ENCODE measurements at regions not wholly inside any gene's neighbourhood (a gene's known extent, or its start where the extent isn't known, plus 50 kb on each side); places are given as distances from the start of the nearest gene placed in this dataset.

GRCh38 chr11:56905936-56906335 lies 82.8 kb upstream of the OR5AK2 start:
- FAIRE-seq (peak; percentile 62), DNase-seq (ENCODE audit: low read depth, low spot score) (peak; percentile 46)
- H3K4me1 ChIP-seq (ENCODE audit: control insufficient read depth, extremely low read depth, insufficient read depth, low read length), result peaks cover 42% of the 10 kb centered on the region
- peak overlapping the region in 2 of 3 experiments; percentile 45 to 48 for H3K4me3 ChIP-seq (ENCODE audit: control insufficient read depth in 2 of 3, extremely low read depth in 1 of 3, insufficient read depth in 2 of 3, low read depth in 1 of 3, low read length in 3 of 3)
- H3K36me3 ChIP-seq (ENCODE audit: control insufficient read depth in 2 of 2, extremely low read depth in 1 of 2, insufficient read depth in 2 of 2, low read length in 2 of 2), result no peaks in the 10 kb centered on the region
- TF ChIP-seq EZH2 (IDR thresholded peaks at IDR 0.05; ENCODE audit: low read length) (no peak), CTCF (optimal IDR thresholded peaks at IDR 0.05 in 1 of 3, IDR thresholded peaks at IDR 0.05 in 1 of 3, conservative IDR thresholded peaks at IDR 0.05 in 1 of 3; ENCODE audit: extremely low read depth in 1 of 3, insufficient read depth in 2 of 3, low read length in 3 of 3) (no peak)
- no peaks in the 10 kb centered on the region for H3K27me3 ChIP-seq (ENCODE audit: control insufficient read depth, extremely low read depth, insufficient read depth, low read length)
- no peaks in the 10 kb centered on the region for H3K9me3 ChIP-seq (ENCODE audit: control insufficient read depth, low read depth, low read length)
- H3K9me1 ChIP-seq (ENCODE audit: control insufficient read depth, extremely low read depth, insufficient read depth, low read length), result no peaks in the 10 kb centered on the region
- H3K79me2 ChIP-seq (ENCODE audit: control insufficient read depth, insufficient read depth, low read length), result no peaks in the 10 kb centered on the region
- peak overlapping the region; percentile 85 for H3K4me2 ChIP-seq (ENCODE audit: control insufficient read depth, extremely low read depth, insufficient read depth, low read depth, low read length)
- peak overlapping the region; percentile 99 for H3K27ac ChIP-seq (ENCODE audit: control insufficient read depth, insufficient read depth, low read length)
- peak overlapping the region; percentile 73 for H3K9ac ChIP-seq (ENCODE audit: control insufficient read depth, extremely low read depth, insufficient read depth, low read length)
- H2AFZ ChIP-seq (ENCODE audit: control insufficient read depth, low read length), result no peak overlapping the region
- dilution Hi-C loops (cut with MboI; ENCODE audit: extremely low pct_ligation_motif_present, low sequenced_read_pairs), result no loop called here
- H4K20me1 ChIP-seq (ENCODE audit: control insufficient read depth, extremely low read depth, insufficient read depth, low read length), result no peaks in the 10 kb centered on the region

- H3K79me2 ChIP-seq (ENCODE audit: control insufficient read depth, insufficient read depth, low read length), result no peaks in the 10 kb centered on the region
- TF ChIP-seq EZH2 (IDR thresholded peaks at IDR 0.05; ENCODE audit: low read length) (no peak), CTCF (optimal IDR thresholded peaks at IDR 0.05 in 1 of 3, IDR thresholded peaks at IDR 0.05 in 1 of 3, conservative IDR thresholded peaks at IDR 0.05 in 1 of 3; ENCODE audit: extremely low read depth in 1 of 3, insufficient read depth in 2 of 3, low read length in 3 of 3) (no peak)
- H3K4me2 ChIP-seq (ENCODE audit: control insufficient read depth, extremely low read depth, insufficient read depth, low read depth, low read length), result peak overlapping the region; percentile 85
- no peak overlapping the region for H3K4me3 ChIP-seq (ENCODE audit: control insufficient read depth in 2 of 3, extremely low read depth in 1 of 3, insufficient read depth in 2 of 3, low read depth in 1 of 3, low read length in 3 of 3)
- no peaks in the 10 kb centered on the region for H3K9me3 ChIP-seq (ENCODE audit: control insufficient read depth, low read depth, low read length)
- H3K27me3 ChIP-seq (ENCODE audit: control insufficient read depth, extremely low read depth, insufficient read depth, low read length), result no peaks in the 10 kb centered on the region
- no peak overlapping the region for H3K9ac ChIP-seq (ENCODE audit: control insufficient read depth, extremely low read depth, insufficient read depth, low read length)
- no peaks in the 10 kb centered on the region for H4K20me1 ChIP-seq (ENCODE audit: control insufficient read depth, extremely low read depth, insufficient read depth, low read length)
- FAIRE-seq (no peak), DNase-seq (ENCODE audit: low read depth, low spot score) (no peak)
- dilution Hi-C loops (cut with MboI; ENCODE audit: extremely low pct_ligation_motif_present, low sequenced_read_pairs), result no loop called here
- peak overlapping the region; percentile 99 for H3K27ac ChIP-seq (ENCODE audit: control insufficient read depth, insufficient read depth, low read length)
- H2AFZ ChIP-seq (ENCODE audit: control insufficient read depth, low read length), result peak overlapping the region; percentile 18
- H3K4me1 ChIP-seq (ENCODE audit: control insufficient read depth, extremely low read depth, insufficient read depth, low read length), result peaks cover 37% of the 10 kb centered on the region
- no peaks in the 10 kb centered on the region for H3K9me1 ChIP-seq (ENCODE audit: control insufficient read depth, extremely low read depth, insufficient read depth, low read length)
- no peaks in the 10 kb centered on the region for H3K36me3 ChIP-seq (ENCODE audit: control insufficient read depth in 2 of 2, extremely low read depth in 1 of 2, insufficient read depth in 2 of 2, low read length in 2 of 2)
Observed at GRCh38 chr11:56905442-56905841, 83.3 kb upstream of the OR5AK2 start.

Measured in keratinocyte (primary cell).